Colonic mucosa (tissue), 4 donors: ENCODE measurements at regions not wholly inside any gene's neighbourhood (a gene's known extent, or its start where the extent isn't known, plus 50 kb on each side); places are given as distances from the start of the nearest gene placed in this dataset.

Experiments
- DNase-seq: peaks from one replicate; pipeline ENCODE4 v3.0.0-alpha.2; 2020
- H3K27ac ChIP-seq: fragments of 200-600 bp; one replicate; pipeline ENCODE4 v1.8.0; 2021
- H3K27me3 ChIP-seq: fragments of 200-600 bp; one replicate; pipeline ENCODE4 v1.8.0; 2021
- H3K36me3 ChIP-seq: fragments of 200-600 bp; one replicate; pipeline ENCODE4 v1.8.0; 2021
- H3K4me1 ChIP-seq: fragments of 200-600 bp; one replicate; pipeline ENCODE4 v1.8.0; 2021; ENCODE audit warnings: mild to moderate bottlenecking
- H3K4me3 ChIP-seq: fragments of 200-600 bp; one replicate; pipeline ENCODE4 v1.8.0; 2021
- H3K9ac ChIP-seq, 2 donors: one replicate each; pipeline ENCODE4 v1.7.0; 2013; ENCODE audit warnings: control low read depth in 2 of 2, low read depth in 2 of 2, low read length in 2 of 2
- H3K9me3 ChIP-seq: fragments of 200-600 bp; one replicate; pipeline ENCODE4 v1.8.0; 2021
- CTCF ChIP-seq: fragments of 200-600 bp; IDR thresholded peaks from one replicate; pipeline ENCODE4 v1.8.0; 2022; ENCODE audit warnings: antibody characterized with exemption, mild to moderate bottlenecking
- intact Hi-C: fragments of 100-400 bp; cut with DNase I; formaldehyde crosslinking; loops from one replicate; pipeline ENCODE4 v1.14.1; 2022
- donor health status: healthy.
- donor health status: DM: no; HTN: no; CAD: no.
- donor health status: DM: no; HTN: no; CAD: no.

DNA sequence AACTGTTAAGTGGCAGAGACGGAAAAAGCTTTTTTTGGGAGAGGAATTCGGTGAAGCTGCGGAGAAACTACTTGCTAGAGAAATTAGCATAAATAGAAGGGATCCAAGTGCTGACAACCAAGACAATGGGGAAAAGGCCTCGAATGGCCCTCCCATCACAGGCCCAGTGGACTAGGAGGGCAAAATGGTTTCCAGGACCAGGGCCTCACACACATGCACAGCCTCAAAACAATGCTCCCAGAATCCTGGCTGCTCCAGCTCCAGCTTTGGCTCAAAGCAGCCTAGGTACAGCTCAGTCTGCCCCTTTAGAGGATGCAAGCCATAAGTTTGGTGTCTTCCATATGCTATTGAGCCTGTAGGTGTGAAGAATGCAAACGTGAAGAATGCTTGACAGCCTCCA is 388.2 kb downstream of the OTOL1 start:
- no peaks in the 10 kb centered on the region for H3K9me3 ChIP-seq
- no peak for TF ChIP-seq CTCF
- no peak overlapping the region for H3K4me3 ChIP-seq
- no peak for DNase-seq
- no peak overlapping the region for H3K27ac ChIP-seq
- H3K9ac ChIP-seq = no peak overlapping the region
- H3K27me3 ChIP-seq = no peaks in the 10 kb centered on the region
- no peaks in the 10 kb centered on the region for H3K36me3 ChIP-seq
- intact Hi-C loops = no loop called here
- H3K4me1 ChIP-seq = no peaks in the 10 kb centered on the region

- TF ChIP-seq CTCF = no peak
- intact Hi-C loops = no loop called here
- no peak for DNase-seq
- Histone ChIP-seq H3K4me3 (no peak overlapping the region), H3K4me1 (no peaks in the 10 kb centered on the region), H3K36me3 (no peaks in the 10 kb centered on the region), H3K27me3 (no peaks in the 10 kb centered on the region), H3K9me3 (no peaks in the 10 kb centered on the region), H3K27ac (no peak overlapping the region), H3K9ac (no peak overlapping the region)
Measured at GRCh38 chr3:161890147-161890625, 393.6 kb downstream of the OTOL1 start.

DNA sequence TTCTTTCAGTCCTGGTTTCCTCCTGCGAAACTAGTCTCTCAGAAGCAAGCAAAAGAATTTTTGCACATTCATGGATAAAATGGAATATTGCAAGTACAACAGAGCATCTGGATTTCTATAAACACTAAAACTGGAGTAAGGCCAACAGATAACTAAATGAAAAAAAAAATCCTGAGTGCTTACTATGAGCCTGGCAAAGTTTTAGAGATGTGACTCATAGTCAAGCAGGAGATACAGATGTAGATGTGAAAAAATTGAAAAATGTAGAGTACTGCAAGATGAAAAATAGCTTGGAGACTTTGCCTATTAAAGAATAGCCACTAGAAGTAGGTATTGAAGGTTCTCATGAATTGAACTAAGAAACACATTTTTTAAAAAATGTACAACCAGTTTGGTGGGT is 397.4 kb downstream of the OTOL1 start:
- no peaks in the 10 kb centered on the region for H3K27me3 ChIP-seq
- no peaks in the 10 kb centered on the region for H3K9me3 ChIP-seq
- H3K4me3 ChIP-seq = no peak overlapping the region
- TF ChIP-seq CTCF = no peak
- no peak overlapping the region for H3K27ac ChIP-seq
- no peak overlapping the region for H3K9ac ChIP-seq
- DNase-seq = no peak
- H3K36me3 ChIP-seq = no peaks in the 10 kb centered on the region
- intact Hi-C loops = no loop called here
- no peaks in the 10 kb centered on the region for H3K4me1 ChIP-seq

DNA sequence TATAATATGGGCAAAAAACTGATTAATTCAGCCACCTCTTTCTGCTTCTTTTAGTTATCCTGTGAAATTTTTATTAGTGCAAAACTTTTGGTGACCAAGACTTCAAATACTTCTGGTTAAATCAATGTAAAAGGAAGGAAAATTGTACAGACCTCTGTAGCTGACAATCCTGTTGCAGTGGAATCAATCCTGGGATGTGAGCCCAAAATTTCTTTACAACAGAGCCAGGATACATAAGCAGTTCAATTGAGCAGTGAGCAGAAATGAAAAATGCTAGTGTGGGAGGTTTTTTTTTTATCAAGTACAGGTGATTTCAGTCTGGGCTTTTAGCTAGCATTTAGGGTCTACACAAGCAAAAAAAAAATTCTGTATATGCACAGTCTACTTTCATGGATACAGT is 398.0 kb downstream of the OTOL1 start:
- Histone ChIP-seq H3K27me3 (no peaks in the 10 kb centered on the region), H3K9ac (no peak overlapping the region), H3K27ac (no peak overlapping the region), H3K4me3 (no peak overlapping the region), H3K36me3 (no peaks in the 10 kb centered on the region), H3K4me1 (no peaks in the 10 kb centered on the region), H3K9me3 (no peaks in the 10 kb centered on the region)
- intact Hi-C loops = no loop called here
- no peak for DNase-seq
- no peak for TF ChIP-seq CTCF

DNA sequence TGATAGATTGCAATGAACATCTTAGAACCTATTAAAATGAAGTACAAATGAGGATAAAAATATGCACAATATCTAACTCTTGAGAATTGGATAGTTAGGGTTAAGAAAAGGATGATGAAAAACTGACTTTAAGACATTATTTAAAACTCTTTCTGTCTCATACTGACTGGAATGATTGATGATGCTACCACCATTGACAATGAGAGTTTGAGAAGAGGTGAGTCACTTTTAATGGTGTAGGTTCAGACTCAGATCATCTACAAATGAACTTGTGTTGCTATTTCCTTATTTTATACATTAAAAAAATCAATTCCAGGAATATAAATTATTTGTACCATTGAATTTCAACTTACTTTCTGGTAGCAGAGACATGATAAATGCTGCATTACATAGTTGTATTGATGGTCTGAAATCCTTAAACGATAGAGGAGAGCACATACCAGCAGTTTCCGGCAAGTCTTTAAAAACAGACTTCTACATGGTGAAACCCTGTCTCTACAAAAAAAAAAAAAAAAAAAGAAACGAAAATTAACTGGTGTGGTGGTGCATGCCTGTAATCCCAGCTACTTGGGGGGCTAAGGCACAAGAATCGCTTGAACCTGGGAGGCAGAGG is 409.0 kb downstream of the OTOL1 start:
- Histone ChIP-seq H3K27me3 (no peaks in the 10 kb centered on the region), H3K36me3 (no peaks in the 10 kb centered on the region), H3K9ac (no peak overlapping the region), H3K27ac (no peak overlapping the region), H3K4me3 (no peak overlapping the region), H3K4me1 (no peaks in the 10 kb centered on the region), H3K9me3 (no peaks in the 10 kb centered on the region)
- TF ChIP-seq CTCF = no peak
- DNase-seq = no peak
- intact Hi-C loops = no loop called here
